T-cell (primary cell): ENCODE measurements at regions not wholly inside any gene's neighbourhood (a gene's known extent, or its start where the extent isn't known, plus 50 kb on each side); places are given as distances from the start of the nearest gene placed in this dataset.
"Not testable (repeated sequence)": the region's sequence is repeated elsewhere in the genome, so short reads cannot be mapped to it uniquely, and the experiment has no call there.

Source experiments
- ATAC-seq, 4 experiments: fragments of 200-7000 bp in 3 of 4; fragments of 150-1000 bp in 1 of 4; cut with Tn5 transposase; replicated peaks in 1 of 4; 1 replicate in 3 of 4; 2 replicates in 1 of 4; pipeline ENCODE4 v1.10.0; 2021; ENCODE audit warnings: moderate library complexity in 3 of 4, mild to moderate bottlenecking in 2 of 4, moderate number of reproducible peaks in 1 of 4
- CTCF ChIA-PET, 2 donors: fragments of 300-600 bp; sonication (Branson Sonifier 250); formaldehyde crosslinking; loops; one replicate each; lab custom pipeline; 2022; ENCODE audit warnings: antibody characterized with exemption in 2 of 2; lab: Charles Lee
- POLR2A ChIA-PET, 2 donors: fragments of 300-600 bp; sonication (Branson Sonifier 250); formaldehyde crosslinking; loops; one replicate each; lab custom pipeline; 2022; ENCODE audit warnings: antibody characterized with exemption in 2 of 2; lab: Charles Lee
- DNase-seq, 35 experiments: peaks; one replicate each; pipeline versions ENCODE4 v3.0.0 to v3.0.0-alpha.2; 2013 to 2023
- H3K27ac ChIP-seq: one replicate; pipeline ENCODE4 v1.5.1; 2013; ENCODE audit warnings: low read length
- H3K27me3 ChIP-seq, 2 experiments: replicated peaks in 1 of 2; 1 replicate in 1 of 2; 2 replicates in 1 of 2; pipeline versions ENCODE4 v1.6.1 to v1.7.0; 2013; ENCODE audit warnings: low read length in 1 of 2, mixed read lengths in 1 of 2; ENCODE audit not compliant: control insufficient read depth in 2 of 2, insufficient read depth in 2 of 2; ENCODE audit errors: extremely low read depth in 1 of 2
- H3K36me3 ChIP-seq, 2 donors: 1 replicate in 1 of 2; 2 replicates in 1 of 2; pipeline versions ENCODE4 v1.6.1 to v1.7.0; 2013; ENCODE audit warnings: low read length in 1 of 2; ENCODE audit not compliant: control insufficient read depth in 2 of 2, insufficient read depth in 1 of 2; ENCODE audit errors: extremely low read depth in 1 of 2
- H3K4me1 ChIP-seq, 2 experiments: 1 replicate in 1 of 2; 2 replicates in 1 of 2; pipeline versions ENCODE4 v1.6.1 to v1.7.0; 2013; ENCODE audit warnings: low read length in 2 of 2, mixed read lengths in 1 of 2; ENCODE audit not compliant: insufficient read depth in 2 of 2, control insufficient read depth in 1 of 2; ENCODE audit errors: extremely low read depth in 1 of 2
- H3K4me3 ChIP-seq, 2 donors: 1 replicate in 1 of 2; 2 replicates in 1 of 2; pipeline versions ENCODE4 v1.5.1 to v1.7.0; 2013; ENCODE audit warnings: mild to moderate bottlenecking in 2 of 2, low read length in 1 of 2, moderate library complexity in 1 of 2; ENCODE audit not compliant: control insufficient read depth in 1 of 2; ENCODE audit errors: extremely low read depth in 1 of 2
- H3K9me3 ChIP-seq: 2 replicates; pipeline ENCODE4 v1.7.0; 2013
- H3K27ac Mint-ChIP-seq, 2 donors: one replicate each; pipeline ENCODE4 v1.8.0; 2020 to 2021; ENCODE audit warnings: mild to moderate bottlenecking in 2 of 2, mixed read lengths in 2 of 2
- H3K27me3 Mint-ChIP-seq, 2 donors: one replicate each; pipeline ENCODE4 v1.8.0; 2021 to 2022; ENCODE audit warnings: mixed read lengths in 2 of 2
- H3K36me3 Mint-ChIP-seq: one replicate; pipeline ENCODE4 v1.8.0; 2021; ENCODE audit warnings: mixed read lengths
- H3K4me1 Mint-ChIP-seq, 3 donors: one replicate each; pipeline ENCODE4 v1.8.0; 2020 to 2022; ENCODE audit warnings: mixed read lengths in 3 of 3, mild to moderate bottlenecking in 1 of 3
- H3K4me3 Mint-ChIP-seq, 3 donors: one replicate each; pipeline ENCODE4 v1.8.0; 2020 to 2022; ENCODE audit warnings: mild to moderate bottlenecking in 3 of 3, mixed read lengths in 3 of 3, moderate library complexity in 3 of 3
- H3K9me3 Mint-ChIP-seq, 3 donors: one replicate each; pipeline ENCODE4 v1.8.0; 2020 to 2022; ENCODE audit warnings: mixed read lengths in 3 of 3
- WGBS: methylation state at CpG from one replicate; pipeline ENCODE4 v1.1.5; 2013; ENCODE audit warnings: missing lambda C conversion rate; ENCODE audit not compliant: insufficient coverage; 5-methylcytosine and 5-hydroxymethylcytosine counted together

- no peaks in the 10 kb centered on the region for H3K27me3 ChIP-seq
- no peak for DNase-seq
- ChIA-PET POLR2A (no interaction called here), CTCF (no interaction called here)
- H3K4me1 ChIP-seq: no peaks in the 10 kb centered on the region
- no peak overlapping the region for H3K4me3 Mint-ChIP-seq
- H3K36me3 ChIP-seq: no peaks in the 10 kb centered on the region
- no CpG with 5 or more reads among the region's 1 CpG for WGBS
- H3K27ac ChIP-seq: no peak overlapping the region
- peaks cover 0 to 4% of the 10 kb centered on the region in 2 donors for H3K27me3 Mint-ChIP-seq
- H3K36me3 Mint-ChIP-seq: no peaks in the 10 kb centered on the region
- no peak overlapping the region for H3K27ac Mint-ChIP-seq
- no peak overlapping the region for H3K4me3 ChIP-seq
- no peaks in the 10 kb centered on the region for H3K9me3 ChIP-seq
- ATAC-seq: no peak
- H3K4me1 Mint-ChIP-seq: no peaks in the 10 kb centered on the region
- H3K9me3 Mint-ChIP-seq: no peaks in the 10 kb centered on the region
These were observed 231.9 kb upstream of the PPP1R3A start for GRCh38 chr7:114150689-114151088.

- no peaks in the 10 kb centered on the region for H3K36me3 Mint-ChIP-seq
- H3K27me3 Mint-ChIP-seq: peaks cover 0 to 4% of the 10 kb centered on the region in 2 donors
- CTCF ChIA-PET: no interaction called here
- Histone ChIP-seq H3K36me3 (no peaks in the 10 kb centered on the region), H3K4me1 (no peaks in the 10 kb centered on the region), H3K4me3 (no peak overlapping the region), H3K27me3 (no peaks in the 10 kb centered on the region), H3K9me3 (no peaks in the 10 kb centered on the region), H3K27ac (no peak overlapping the region)
- H3K4me1 Mint-ChIP-seq: no peaks in the 10 kb centered on the region
- WGBS: 14% methylated on average over 1 of the region's 3 CpGs
- no peak overlapping the region for H3K27ac Mint-ChIP-seq
- ATAC-seq: no peak
- no peak for DNase-seq
- H3K9me3 Mint-ChIP-seq: no peaks in the 10 kb centered on the region
- POLR2A ChIA-PET: no interaction called here
- no peak overlapping the region for H3K4me3 Mint-ChIP-seq
These were observed 230.0 kb upstream of the PPP1R3A start for GRCh38 chr7:114148779-114149178.

DNA sequence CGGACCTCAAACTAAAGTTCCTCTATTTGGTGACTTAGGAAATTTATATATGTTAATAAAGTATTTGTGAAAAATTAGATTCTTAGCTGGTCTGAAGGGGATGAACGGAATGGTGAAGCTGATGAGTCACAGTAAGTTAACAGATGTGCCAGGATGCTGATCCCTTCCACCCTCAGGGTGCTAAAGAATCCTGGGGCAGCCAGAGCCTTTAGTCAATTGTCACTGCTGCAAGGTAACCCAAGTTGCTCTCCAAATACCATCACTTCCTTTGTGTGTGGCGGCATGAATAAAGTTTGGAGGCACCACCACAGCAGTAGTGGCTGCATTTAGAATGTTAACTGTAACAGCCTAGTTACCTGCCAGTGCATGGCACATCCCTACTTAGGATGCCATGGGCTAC, 222.6 kb upstream of the PPP1R3A start:
- H3K4me3 Mint-ChIP-seq: no peak overlapping the region
- no peak for DNase-seq
- Histone ChIP-seq H3K4me3 (no peak overlapping the region), H3K36me3 (no peaks in the 10 kb centered on the region), H3K27me3 (peaks cover 0 to 2% of the 10 kb centered on the region in 2 experiments), H3K9me3 (no peaks in the 10 kb centered on the region), H3K27ac (no peak overlapping the region), H3K4me1 (no peaks in the 10 kb centered on the region)
- H3K36me3 Mint-ChIP-seq: no peaks in the 10 kb centered on the region
- no peaks in the 10 kb centered on the region for H3K4me1 Mint-ChIP-seq
- ChIA-PET POLR2A (no interaction called here), CTCF (no interaction called here)
- H3K27me3 Mint-ChIP-seq: no peaks in the 10 kb centered on the region
- WGBS: no CpG with 5 or more reads among the region's 3 CpGs
- H3K27ac Mint-ChIP-seq: no peak overlapping the region
- no peak for ATAC-seq
- no peaks in the 10 kb centered on the region for H3K9me3 Mint-ChIP-seq

DNA sequence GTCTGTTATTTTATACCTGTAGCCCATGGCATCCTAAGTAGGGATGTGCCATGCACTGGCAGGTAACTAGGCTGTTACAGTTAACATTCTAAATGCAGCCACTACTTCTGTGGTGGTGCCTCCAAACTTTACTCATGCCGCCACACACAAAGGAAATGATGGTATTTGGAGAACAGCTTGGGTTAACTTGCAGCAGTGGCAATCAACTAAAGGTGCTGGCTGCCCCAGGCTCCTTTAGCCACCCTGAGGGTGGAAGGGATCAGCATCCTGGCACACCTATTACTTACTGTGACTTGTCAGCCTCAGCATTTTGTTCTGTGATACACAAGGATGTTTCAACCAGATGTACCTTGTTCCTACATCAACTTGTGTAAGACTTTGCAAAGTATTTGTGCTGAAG, 221.8 kb upstream of the PPP1R3A start:
- H3K36me3 Mint-ChIP-seq: no peaks in the 10 kb centered on the region
- H3K4me3 Mint-ChIP-seq: no peak overlapping the region
- DNase-seq (no peak), ATAC-seq (no peak)
- Histone ChIP-seq H3K4me3 (no peak overlapping the region), H3K4me1 (no peaks in the 10 kb centered on the region), H3K36me3 (no peaks in the 10 kb centered on the region), H3K9me3 (no peaks in the 10 kb centered on the region), H3K27me3 (peaks cover 0 to 2% of the 10 kb centered on the region in 2 experiments), H3K27ac (no peak overlapping the region)
- H3K9me3 Mint-ChIP-seq: no peaks in the 10 kb centered on the region
- no peaks in the 10 kb centered on the region for H3K27me3 Mint-ChIP-seq
- no CpG with 5 or more reads among the region's 1 CpG for WGBS
- POLR2A ChIA-PET: no interaction called here
- CTCF ChIA-PET: no interaction called here
- H3K4me1 Mint-ChIP-seq: no peaks in the 10 kb centered on the region
- H3K27ac Mint-ChIP-seq: no peak overlapping the region

DNA sequence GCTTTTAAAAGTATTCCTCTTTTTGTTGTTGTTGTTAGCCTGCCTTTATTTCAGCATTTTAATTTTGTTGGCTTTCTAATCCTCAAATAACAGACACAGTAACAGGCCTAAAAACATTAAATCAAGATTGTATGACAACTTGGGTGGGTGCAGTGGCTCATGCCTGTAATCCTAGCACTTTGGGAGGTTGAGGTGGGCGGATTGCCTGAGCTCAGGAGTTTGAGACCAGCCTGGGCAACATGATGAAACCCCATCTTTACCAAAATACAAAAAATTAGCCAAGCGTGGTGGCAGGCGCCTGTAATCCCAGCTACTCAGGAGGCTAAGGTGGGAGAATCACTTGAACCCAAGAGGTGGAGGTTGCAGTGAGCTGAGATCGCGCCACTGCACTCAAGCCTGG, 220.9 kb upstream of the PPP1R3A start:
- ATAC-seq, H3K27me3 Mint-ChIP-seq, H3K9me3 Mint-ChIP-seq, DNase-seq, H3K36me3 ChIP-seq, H3K4me3 Mint-ChIP-seq, H3K4me1 ChIP-seq, H3K27ac ChIP-seq, H3K4me1 Mint-ChIP-seq, H3K36me3 Mint-ChIP-seq, H3K27me3 ChIP-seq, H3K4me3 ChIP-seq, H3K9me3 ChIP-seq, H3K27ac Mint-ChIP-seq, CTCF ChIA-PET: not testable (repeated sequence)
- WGBS: 90% methylated on average over 2 of the region's 5 CpGs
- POLR2A ChIA-PET: interaction anchor here in 1 of 2 donors (0.6 kb wide), 1 partner anchor 150 kb away, joined by 3 read pairs; no protein-coding TSS in a partner anchor

DNA sequence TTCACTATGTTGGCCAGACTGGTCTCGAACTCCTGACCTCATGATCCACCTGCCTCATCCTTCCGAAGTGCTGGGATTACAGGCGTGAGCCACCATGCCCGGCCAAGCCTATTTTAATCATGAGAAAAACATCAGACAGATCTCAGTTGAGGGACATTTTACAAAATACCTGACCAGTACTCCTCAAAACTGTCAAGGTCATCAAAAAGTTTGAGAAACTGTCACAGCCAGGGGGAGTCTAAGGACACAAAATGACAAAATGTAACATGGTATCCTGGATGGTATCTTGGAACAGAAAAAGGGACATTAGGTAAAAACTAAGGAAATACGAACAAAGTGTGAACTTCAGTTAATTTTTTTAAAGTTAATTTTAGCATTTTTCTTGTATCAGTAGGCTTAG, 219.8 kb upstream of the PPP1R3A start:
- Histone ChIP-seq H3K4me1 (no peaks in the 10 kb centered on the region), H3K27me3 (peaks cover 0 to 2% of the 10 kb centered on the region in 2 experiments), H3K27ac (no peak overlapping the region), H3K4me3 (no peak overlapping the region), H3K36me3 (no peaks in the 10 kb centered on the region), H3K9me3 (no peaks in the 10 kb centered on the region)
- Mint-ChIP-seq H3K4me3 (no peak overlapping the region), H3K27ac (no peak overlapping the region), H3K9me3 (no peaks in the 10 kb centered on the region), H3K36me3 (no peaks in the 10 kb centered on the region), H3K4me1 (no peaks in the 10 kb centered on the region), H3K27me3 (no peaks in the 10 kb centered on the region)
- DNase-seq (no peak), ATAC-seq (no peak)
- ChIA-PET POLR2A (no interaction called here), CTCF (no interaction called here)
- 87% methylated on average over 3 of the region's 5 CpGs for WGBS

DNA sequence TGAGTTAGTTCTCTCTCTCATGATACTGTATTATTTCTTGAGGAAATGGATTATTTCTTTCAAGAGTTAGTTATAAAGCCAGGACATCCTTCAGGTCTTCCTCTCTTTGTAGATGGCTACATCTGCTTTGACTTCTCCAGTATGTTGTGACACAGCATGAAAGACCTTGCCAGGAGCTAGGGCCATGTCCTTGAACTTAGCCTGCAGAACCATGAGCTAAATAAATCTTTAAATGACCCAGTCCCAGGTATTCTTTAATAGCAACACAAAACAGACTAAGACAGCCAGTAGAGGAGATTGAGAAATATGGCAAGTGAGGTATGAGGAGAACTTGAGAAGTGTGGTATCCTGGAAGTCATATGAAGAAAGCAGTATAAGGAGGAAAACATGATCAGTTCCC, 214.9 kb upstream of the PPP1R3A start:
- Histone ChIP-seq H3K27ac (no peak overlapping the region), H3K27me3 (no peaks in the 10 kb centered on the region), H3K36me3 (no peaks in the 10 kb centered on the region), H3K4me3 (no peak overlapping the region), H3K9me3 (no peaks in the 10 kb centered on the region), H3K4me1 (no peaks in the 10 kb centered on the region)
- ChIA-PET POLR2A (no interaction called here), CTCF (no interaction called here)
- H3K9me3 Mint-ChIP-seq: no peaks in the 10 kb centered on the region
- no peak overlapping the region for H3K27ac Mint-ChIP-seq
- DNase-seq (no peak), ATAC-seq (no peak)
- no peaks in the 10 kb centered on the region for H3K27me3 Mint-ChIP-seq
- H3K4me1 Mint-ChIP-seq: no peaks in the 10 kb centered on the region
- no peaks in the 10 kb centered on the region for H3K36me3 Mint-ChIP-seq
- no peak overlapping the region for H3K4me3 Mint-ChIP-seq
